ENCODE measurements at regions not wholly inside any gene's neighbourhood (a gene's known extent, or its start where the extent isn't known, plus 50 kb on each side); places are given as distances from the start of the nearest gene placed in this dataset.
"Not testable (repeated sequence)": the region's sequence is repeated elsewhere in the genome, so short reads cannot be mapped to it uniquely, and the experiment has no call there.

DNA sequence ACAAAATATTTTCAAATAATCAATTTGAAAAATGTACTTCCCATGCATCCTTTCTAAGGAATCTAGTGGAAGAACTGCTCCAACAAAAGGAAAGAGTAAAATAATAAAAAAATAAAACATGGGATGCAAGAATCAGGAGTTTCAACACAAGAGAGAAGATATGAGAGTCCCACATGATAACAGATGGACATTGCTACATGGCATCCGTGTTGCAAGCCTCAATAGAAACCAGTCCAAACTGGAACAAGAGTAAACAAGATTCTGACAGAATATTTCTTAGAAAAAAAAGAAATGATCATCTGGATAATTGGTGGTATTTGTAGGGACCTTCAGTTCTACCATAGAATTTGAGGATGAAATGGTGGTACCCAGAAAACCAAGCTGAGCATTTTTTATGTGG, 186.8 kb downstream of the FRK start:
- Mint-ChIP-seq H3K27ac (ENCODE audit: low read depth) (no peak overlapping the region), H3K27me3 (no peaks in the 10 kb centered on the region), H3K4me1 (no peaks in the 10 kb centered on the region), H3K4me3 (no peak overlapping the region), H3K36me3 (ENCODE audit: insufficient read depth) (no peaks in the 10 kb centered on the region), H3K9me3 (no peaks in the 10 kb centered on the region)
- ATAC-seq (replicated peaks; ENCODE audit: extremely low read depth, poor library complexity, severe bottlenecking): no peak
- DNase-seq (ENCODE audit: low spot score in 2 of 2): no peak

DNA sequence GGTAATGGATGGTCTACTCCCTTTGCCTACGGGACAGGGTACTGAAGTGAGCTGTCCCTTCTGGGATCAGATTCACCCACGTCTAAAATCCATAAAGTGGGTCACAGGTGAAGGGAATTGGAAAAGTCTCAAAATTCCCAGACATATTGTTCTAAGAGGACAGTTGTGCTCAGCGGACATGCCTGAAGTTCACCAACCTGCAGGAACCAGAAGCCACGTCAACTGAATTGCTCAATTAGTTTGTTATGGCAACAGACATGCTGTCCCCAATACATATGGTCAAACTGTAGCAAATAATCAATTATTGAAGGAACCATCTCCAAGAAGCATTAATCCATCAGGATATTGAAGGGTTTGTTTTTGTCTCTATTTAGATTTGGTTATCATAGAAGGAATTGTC, 190.2 kb downstream of the FRK start:
- H3K4me1 Mint-ChIP-seq: no peaks in the 10 kb centered on the region
- peaks cover 9% of the 10 kb centered on the region for H3K9me3 Mint-ChIP-seq
- DNase-seq (ENCODE audit: low spot score in 2 of 2) (no peak), ATAC-seq (replicated peaks; ENCODE audit: extremely low read depth, poor library complexity, severe bottlenecking) (no peak)
- H3K27me3 Mint-ChIP-seq: no peaks in the 10 kb centered on the region
- H3K27ac Mint-ChIP-seq (ENCODE audit: low read depth): no peak overlapping the region
- no peaks in the 10 kb centered on the region for H3K36me3 Mint-ChIP-seq (ENCODE audit: insufficient read depth)
- H3K4me3 Mint-ChIP-seq: no peak overlapping the region

DNA sequence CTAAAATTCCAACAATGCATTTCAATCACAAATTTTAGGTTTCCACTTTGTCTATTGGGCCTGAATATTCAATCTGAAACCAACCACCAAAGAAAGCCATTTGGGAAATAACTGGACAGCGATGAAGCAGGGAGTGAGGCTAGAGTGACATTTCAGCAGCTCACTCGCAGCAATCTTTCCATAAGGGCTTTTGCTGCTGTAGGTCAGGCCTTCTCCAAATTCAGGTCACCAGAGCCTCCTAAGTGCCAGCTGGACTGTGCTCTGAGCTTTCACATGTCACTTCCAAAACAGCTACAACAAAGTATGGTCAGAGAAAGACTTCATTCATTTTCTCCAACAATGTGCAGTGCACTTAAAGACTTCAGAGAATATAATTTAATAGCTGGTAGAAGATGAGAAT, 194.8 kb downstream of the FRK start:
- Mint-ChIP-seq H3K9me3 (peaks cover 9% of the 10 kb centered on the region), H3K27ac (ENCODE audit: low read depth) (no peak overlapping the region), H3K27me3 (no peaks in the 10 kb centered on the region), H3K4me3 (no peak overlapping the region), H3K36me3 (ENCODE audit: insufficient read depth) (no peaks in the 10 kb centered on the region), H3K4me1 (no peaks in the 10 kb centered on the region)
- DNase-seq (ENCODE audit: low spot score in 2 of 2): no peak
- no peak for ATAC-seq (replicated peaks; ENCODE audit: extremely low read depth, poor library complexity, severe bottlenecking)

DNA sequence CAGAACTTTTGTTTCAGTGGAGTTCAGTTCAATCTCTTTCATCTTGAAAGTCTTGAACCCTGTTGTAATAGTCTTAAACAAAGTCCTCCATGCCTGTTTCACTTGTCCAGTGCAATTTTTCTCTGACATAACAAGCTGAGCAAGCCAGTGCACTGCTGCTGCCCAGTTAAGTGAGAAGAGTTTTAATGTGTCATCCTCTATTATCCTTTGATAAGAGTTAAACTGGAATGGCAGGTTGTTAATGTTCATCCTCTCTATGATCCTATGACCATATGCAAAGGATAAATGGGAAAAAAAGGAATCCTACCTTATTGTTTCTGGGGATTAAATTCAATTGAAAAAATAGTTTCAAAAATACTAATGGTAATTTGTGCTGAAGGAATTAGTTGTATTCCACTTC, 197.5 kb downstream of the FRK start:
- DNase-seq (ENCODE audit: low spot score in 2 of 2) (no peak), ATAC-seq (replicated peaks; ENCODE audit: extremely low read depth, poor library complexity, severe bottlenecking) (no peak)
- Mint-ChIP-seq H3K36me3 (ENCODE audit: insufficient read depth) (peaks cover 2% of the 10 kb centered on the region), H3K4me3 (no peak overlapping the region), H3K9me3 (peaks cover 9% of the 10 kb centered on the region), H3K4me1 (no peaks in the 10 kb centered on the region), H3K27ac (ENCODE audit: low read depth) (no peak overlapping the region), H3K27me3 (no peaks in the 10 kb centered on the region)

DNA sequence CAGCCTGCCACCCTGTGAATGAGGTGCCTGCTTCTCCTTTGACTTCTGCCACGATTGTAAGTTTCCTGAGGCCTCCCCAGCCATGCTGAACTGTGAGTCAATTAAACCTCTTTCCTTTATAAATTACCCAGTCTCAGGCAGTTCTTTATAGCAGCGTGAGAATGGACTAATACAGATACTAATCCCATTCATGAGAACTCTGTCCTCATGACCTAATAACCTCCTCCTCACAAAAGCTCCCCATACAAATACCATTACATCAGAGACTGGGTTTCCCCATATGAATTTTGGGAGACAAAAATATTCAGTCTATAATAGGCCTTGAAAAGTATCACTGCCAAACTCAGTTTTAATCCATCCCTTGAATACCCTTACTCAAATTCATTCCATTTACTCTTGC, 199.0 kb downstream of the FRK start:
- not testable (repeated sequence) for ATAC-seq (replicated peaks; ENCODE audit: extremely low read depth, poor library complexity, severe bottlenecking); H3K4me3 Mint-ChIP-seq; H3K4me1 Mint-ChIP-seq; DNase-seq (ENCODE audit: low spot score in 2 of 2); H3K27me3 Mint-ChIP-seq; H3K9me3 Mint-ChIP-seq; H3K27ac Mint-ChIP-seq (ENCODE audit: low read depth); H3K36me3 Mint-ChIP-seq (ENCODE audit: insufficient read depth)

DNA sequence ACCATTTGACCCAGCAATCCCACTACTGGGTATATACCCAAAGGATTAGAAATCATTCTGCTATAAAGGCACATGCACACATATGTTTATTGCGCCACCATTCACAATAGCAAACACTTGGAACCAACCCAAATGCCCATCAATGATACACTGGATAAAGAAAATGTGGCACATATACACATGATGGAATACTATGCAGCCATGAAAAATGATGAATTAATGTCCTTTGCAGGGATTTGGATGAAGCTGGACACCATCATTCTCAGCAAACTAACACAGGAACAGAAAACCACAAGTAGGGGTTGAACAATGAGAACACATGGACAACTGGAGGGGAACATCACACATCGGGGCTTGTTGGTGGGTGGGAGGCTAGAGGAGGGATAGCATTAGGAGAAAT, 201.1 kb downstream of the FRK start:
- not testable (repeated sequence) for H3K4me1 Mint-ChIP-seq; H3K4me3 Mint-ChIP-seq; H3K27me3 Mint-ChIP-seq; H3K27ac Mint-ChIP-seq (ENCODE audit: low read depth); DNase-seq (ENCODE audit: low spot score in 2 of 2); ATAC-seq (replicated peaks; ENCODE audit: extremely low read depth, poor library complexity, severe bottlenecking); H3K36me3 Mint-ChIP-seq (ENCODE audit: insufficient read depth)
- peaks cover 15% of the 10 kb centered on the region for H3K9me3 Mint-ChIP-seq

DNA sequence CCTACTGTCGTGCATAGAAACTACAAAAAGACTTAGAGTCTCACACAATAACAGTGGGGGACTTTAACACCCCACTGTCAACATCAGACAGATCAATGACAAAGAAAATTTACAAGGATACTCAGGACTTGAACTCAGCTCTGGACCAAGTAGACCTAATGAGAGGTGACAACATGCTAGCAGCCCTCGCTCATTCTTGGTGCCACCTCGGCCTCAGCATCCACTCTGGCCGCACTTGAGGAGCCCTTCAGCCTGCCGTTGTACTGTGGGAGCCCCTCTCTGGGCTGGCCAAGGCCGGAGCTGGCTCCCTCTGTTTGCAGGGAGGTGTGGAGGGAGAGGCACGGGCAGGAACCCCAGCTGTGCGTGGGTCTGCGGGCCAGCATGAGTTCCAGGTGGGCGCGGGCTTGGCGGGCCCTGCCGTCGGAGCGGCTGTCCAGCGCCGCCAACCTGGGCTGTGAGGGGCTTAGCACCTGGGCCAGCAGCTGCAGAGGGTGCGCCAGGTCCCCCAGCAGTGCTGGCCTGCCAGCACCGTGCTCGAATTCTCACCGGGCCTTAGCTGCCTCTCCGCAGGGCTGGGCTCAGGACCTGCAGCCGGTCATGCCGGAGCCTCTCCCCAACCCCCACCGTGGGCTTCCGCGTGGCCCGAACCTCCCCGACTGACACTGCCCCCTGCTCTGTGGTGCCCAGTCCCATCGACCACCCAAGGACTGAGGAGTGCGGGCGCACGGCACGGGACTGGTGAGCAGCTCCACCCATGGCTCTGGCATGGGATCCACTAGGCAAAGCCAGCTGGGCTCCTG, 205.6 kb downstream of the FRK start:
- ATAC-seq (replicated peaks; ENCODE audit: extremely low read depth, poor library complexity, severe bottlenecking): no peak

DNA sequence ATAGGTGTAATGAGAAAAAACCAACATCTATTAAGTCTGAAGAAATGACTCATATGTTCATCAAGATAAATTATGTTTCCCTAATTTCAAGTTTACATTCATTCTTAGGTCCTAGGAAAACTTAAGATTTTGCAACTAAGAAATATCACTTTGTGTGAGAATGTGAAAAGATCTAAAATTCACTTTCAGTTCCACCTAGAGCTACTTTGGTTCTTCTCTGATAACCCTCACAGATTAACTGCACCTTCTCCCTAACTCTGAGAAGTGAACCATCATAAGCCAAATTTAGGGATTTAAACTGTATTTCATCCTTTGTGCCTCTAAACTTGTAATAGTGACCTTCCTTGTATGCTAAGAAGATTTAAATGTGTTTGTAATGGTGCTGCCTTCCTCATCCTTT, 213.0 kb downstream of the FRK start:
- Mint-ChIP-seq H3K4me3 (no peak overlapping the region), H3K27me3 (no peaks in the 10 kb centered on the region), H3K27ac (ENCODE audit: low read depth) (no peak overlapping the region), H3K4me1 (no peaks in the 10 kb centered on the region), H3K36me3 (ENCODE audit: insufficient read depth) (no peaks in the 10 kb centered on the region), H3K9me3 (no peaks in the 10 kb centered on the region)
- no peak for ATAC-seq (replicated peaks; ENCODE audit: extremely low read depth, poor library complexity, severe bottlenecking)
- no peak for DNase-seq (ENCODE audit: low spot score in 2 of 2)

More for the DNA sequence above, 205.6 kb downstream of the FRK start:
- Mint-ChIP-seq H3K9me3 (peaks cover 24% of the 10 kb centered on the region), H3K4me1 (no peaks in the 10 kb centered on the region), H3K27me3 (no peaks in the 10 kb centered on the region), H3K36me3 (ENCODE audit: insufficient read depth) (peaks cover 3% of the 10 kb centered on the region), H3K4me3 (no peak overlapping the region), H3K27ac (ENCODE audit: low read depth) (no peak overlapping the region)
- no peak for DNase-seq (ENCODE audit: low spot score in 2 of 2)

DNA sequence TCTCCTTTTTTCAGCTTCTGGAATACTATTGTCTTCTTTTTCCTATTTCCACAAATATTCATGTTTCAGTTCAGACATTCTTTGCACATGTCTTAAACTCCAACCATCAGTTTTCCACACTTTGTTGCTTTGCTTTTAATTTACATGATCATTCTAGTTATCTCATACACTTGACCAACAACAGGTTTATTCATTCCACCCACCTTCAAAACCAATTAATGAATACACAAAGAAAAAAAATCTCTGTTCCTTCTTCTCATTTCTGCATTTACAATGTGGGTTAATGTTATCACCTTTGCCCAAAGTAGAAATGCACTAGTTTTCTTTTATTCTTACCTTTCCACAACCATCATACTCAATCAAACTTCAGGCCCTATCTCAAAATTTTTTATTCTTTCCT, 216.7 kb downstream of the FRK start:
- DNase-seq (ENCODE audit: low spot score in 2 of 2) (no peak), ATAC-seq (replicated peaks; ENCODE audit: extremely low read depth, poor library complexity, severe bottlenecking) (no peak)
- Mint-ChIP-seq H3K27ac (ENCODE audit: low read depth) (no peak overlapping the region), H3K4me3 (no peak overlapping the region), H3K9me3 (no peaks in the 10 kb centered on the region), H3K27me3 (no peaks in the 10 kb centered on the region), H3K36me3 (ENCODE audit: insufficient read depth) (no peaks in the 10 kb centered on the region), H3K4me1 (no peaks in the 10 kb centered on the region)

DNA sequence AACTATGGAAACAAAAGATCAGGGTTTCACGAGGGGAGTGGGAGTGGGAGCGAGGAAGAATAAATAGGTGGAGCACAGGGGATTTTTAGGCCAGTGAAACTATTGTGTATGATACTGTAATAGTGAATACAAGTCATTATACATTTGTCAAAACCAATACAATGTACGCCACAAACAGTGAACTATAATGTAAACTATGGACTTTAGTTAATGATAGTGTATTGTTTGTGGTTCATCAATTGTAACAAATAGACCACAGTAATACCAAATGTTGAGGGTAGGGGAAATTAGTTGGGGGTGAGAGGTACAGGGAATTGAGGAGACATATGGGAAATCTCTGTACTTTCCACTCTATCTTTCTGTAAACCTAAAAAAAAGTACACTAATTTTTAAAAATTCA, 218.4 kb downstream of the FRK start:
- no peaks in the 10 kb centered on the region for H3K9me3 Mint-ChIP-seq
- no peak for DNase-seq (ENCODE audit: low spot score in 2 of 2)
- H3K27ac Mint-ChIP-seq (ENCODE audit: low read depth): no peak overlapping the region
- ATAC-seq (replicated peaks; ENCODE audit: extremely low read depth, poor library complexity, severe bottlenecking): no peak
- H3K4me3 Mint-ChIP-seq: no peak overlapping the region
- no peaks in the 10 kb centered on the region for H3K36me3 Mint-ChIP-seq (ENCODE audit: insufficient read depth)
- H3K4me1 Mint-ChIP-seq: no peaks in the 10 kb centered on the region
- no peaks in the 10 kb centered on the region for H3K27me3 Mint-ChIP-seq

DNA sequence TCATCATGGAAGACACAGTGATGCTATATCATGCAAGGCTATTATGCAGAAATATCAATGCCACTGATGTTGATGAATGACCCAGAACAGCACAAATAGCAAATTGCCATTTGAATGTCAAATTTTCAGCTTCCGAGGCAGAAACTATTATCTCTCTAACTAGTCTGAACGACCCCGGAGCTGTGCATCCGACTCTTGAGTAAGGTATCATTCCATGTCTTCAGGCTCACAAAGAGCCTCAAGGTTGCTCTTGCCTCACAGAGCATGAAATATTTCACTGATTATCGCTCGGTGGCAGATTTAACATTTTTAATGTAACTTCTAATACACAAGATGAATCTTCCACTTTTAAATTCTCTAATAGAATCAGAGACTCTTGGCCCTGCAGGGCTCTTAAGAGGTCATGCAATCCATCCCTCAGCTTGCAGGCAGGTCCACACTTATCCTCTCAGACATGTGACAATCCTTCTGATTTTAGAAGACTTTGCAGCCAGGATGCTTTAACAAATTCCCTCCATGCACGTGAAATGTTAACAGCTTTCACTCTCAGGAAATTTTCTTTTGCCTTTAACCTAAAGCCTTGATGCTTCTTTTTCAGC, 221.0 kb downstream of the FRK start:
- Mint-ChIP-seq H3K9me3 (peaks cover 6% of the 10 kb centered on the region), H3K27me3 (no peaks in the 10 kb centered on the region), H3K36me3 (ENCODE audit: insufficient read depth) (no peaks in the 10 kb centered on the region), H3K4me3 (no peak overlapping the region), H3K27ac (ENCODE audit: low read depth) (no peak overlapping the region), H3K4me1 (no peaks in the 10 kb centered on the region)
- ATAC-seq (replicated peaks; ENCODE audit: extremely low read depth, poor library complexity, severe bottlenecking) (no peak), DNase-seq (ENCODE audit: low spot score in 2 of 2) (no peak)

DNA sequence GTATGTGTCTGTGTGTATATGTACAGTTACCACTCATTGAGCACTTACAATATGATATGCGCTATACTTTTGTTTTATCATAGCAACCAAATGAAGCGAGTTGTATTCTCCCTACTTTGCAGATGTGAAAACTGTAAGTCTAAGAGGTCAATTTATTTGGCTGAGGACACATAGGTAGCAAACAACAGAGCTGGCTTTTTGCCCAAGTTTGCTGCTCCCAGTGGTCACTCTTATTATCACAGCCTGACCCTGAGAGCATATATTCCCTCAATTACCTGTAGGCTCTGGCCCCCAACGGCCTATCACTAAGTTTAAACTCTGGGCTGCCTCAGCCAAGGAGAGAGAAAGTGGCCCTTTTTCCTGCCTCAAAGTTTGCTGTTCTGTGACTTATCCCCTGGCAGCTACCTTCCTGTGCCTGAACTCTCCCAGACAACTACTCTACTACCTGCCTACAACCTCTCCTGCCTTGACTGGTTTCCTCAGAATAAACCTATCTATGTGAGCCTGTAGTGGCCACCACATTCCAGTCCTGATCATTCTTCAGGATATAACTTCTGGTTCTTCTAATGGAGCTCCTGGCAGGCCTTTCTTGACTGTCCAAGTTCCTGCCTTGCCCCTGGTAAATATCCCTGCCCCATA, 221.8 kb downstream of the FRK start:
- no peak overlapping the region for H3K27ac Mint-ChIP-seq (ENCODE audit: low read depth)
- no peaks in the 10 kb centered on the region for H3K27me3 Mint-ChIP-seq
- no peak for DNase-seq (ENCODE audit: low spot score in 2 of 2)
- peaks cover 6% of the 10 kb centered on the region for H3K9me3 Mint-ChIP-seq
- no peaks in the 10 kb centered on the region for H3K36me3 Mint-ChIP-seq (ENCODE audit: insufficient read depth)
- ATAC-seq (replicated peaks; ENCODE audit: extremely low read depth, poor library complexity, severe bottlenecking): no peak
- no peak overlapping the region for H3K4me3 Mint-ChIP-seq
- H3K4me1 Mint-ChIP-seq: no peaks in the 10 kb centered on the region

DNA sequence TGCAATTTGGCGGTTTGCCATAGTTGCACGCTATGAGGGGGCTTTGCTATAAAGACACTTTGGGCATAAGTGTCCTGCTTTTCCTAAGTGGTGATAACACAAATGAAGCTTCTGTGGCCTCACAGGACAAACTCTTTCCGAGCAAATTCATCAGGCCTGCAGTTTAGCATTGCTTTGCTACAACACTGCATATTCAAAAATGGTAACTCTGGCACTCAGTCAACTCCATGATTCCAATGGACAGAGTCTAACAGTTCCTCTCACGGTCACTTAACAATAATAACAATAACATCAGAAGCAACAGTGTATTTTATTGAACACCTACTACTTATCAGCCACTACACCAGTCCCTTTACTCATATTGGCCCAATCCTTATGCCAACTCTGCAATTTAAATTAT, 222.5 kb downstream of the FRK start:
- DNase-seq (ENCODE audit: low spot score in 2 of 2) (no peak), ATAC-seq (replicated peaks; ENCODE audit: extremely low read depth, poor library complexity, severe bottlenecking) (no peak)
- H3K4me3 Mint-ChIP-seq: no peak overlapping the region
- H3K27ac Mint-ChIP-seq (ENCODE audit: low read depth): no peak overlapping the region
- no peaks in the 10 kb centered on the region for H3K36me3 Mint-ChIP-seq (ENCODE audit: insufficient read depth)
- H3K9me3 Mint-ChIP-seq: peaks cover 6% of the 10 kb centered on the region
- no peaks in the 10 kb centered on the region for H3K4me1 Mint-ChIP-seq
- H3K27me3 Mint-ChIP-seq: no peaks in the 10 kb centered on the region

All from central memory CD8-positive, alpha-beta T cell (primary cell).